ENCODE measurements at regions not wholly inside any gene's neighbourhood (a gene's known extent, or its start where the extent isn't known, plus 50 kb on each side); places are given as distances from the start of the nearest gene placed in this dataset.
"Not testable (repeated sequence)": the region's sequence is repeated elsewhere in the genome, so short reads cannot be mapped to it uniquely, and the experiment has no call there.

DNA sequence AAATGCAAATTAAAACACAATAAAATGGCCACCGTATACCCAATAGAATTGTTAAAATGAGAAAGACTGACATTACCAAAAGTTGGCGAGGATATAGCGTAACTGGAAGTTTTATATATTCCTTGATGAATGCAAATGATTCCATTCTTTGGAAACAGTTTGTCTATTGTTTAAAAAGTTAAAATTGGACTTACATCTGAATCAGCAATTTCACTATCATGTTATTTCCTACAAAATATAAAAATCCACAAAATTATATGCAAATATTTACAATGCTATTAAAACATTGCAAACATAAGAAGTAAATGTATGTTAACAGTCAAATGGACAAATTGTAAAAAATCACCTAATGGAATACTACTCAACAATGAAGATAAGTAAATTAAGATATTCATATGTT, 852.2 kb upstream of the NDST4 start:
- Histone ChIP-seq H3K4me3 (ENCODE audit: low read depth, low read length) (no peak overlapping the region), H3K9me3 (ENCODE audit: control insufficient read depth, insufficient read depth, low read length) (no peaks in the 10 kb centered on the region), H3K27ac (ENCODE audit: low read depth, low read length) (no peak overlapping the region), H3K27me3 (ENCODE audit: control insufficient read depth, insufficient read depth, low read length) (no peaks in the 10 kb centered on the region), H3K4me1 (ENCODE audit: control insufficient read depth, insufficient read depth, low read length) (no peaks in the 10 kb centered on the region), H3K36me3 (ENCODE audit: control insufficient read depth, insufficient read depth, low read length) (no peaks in the 10 kb centered on the region)
- WGBS (ENCODE audit: insufficient coverage) = no CpG with 5 or more reads among the region's 3 CpGs
- no peak for DNase-seq (ENCODE audit: low read depth in 4 of 6, low spot score in 6 of 6)

DNA sequence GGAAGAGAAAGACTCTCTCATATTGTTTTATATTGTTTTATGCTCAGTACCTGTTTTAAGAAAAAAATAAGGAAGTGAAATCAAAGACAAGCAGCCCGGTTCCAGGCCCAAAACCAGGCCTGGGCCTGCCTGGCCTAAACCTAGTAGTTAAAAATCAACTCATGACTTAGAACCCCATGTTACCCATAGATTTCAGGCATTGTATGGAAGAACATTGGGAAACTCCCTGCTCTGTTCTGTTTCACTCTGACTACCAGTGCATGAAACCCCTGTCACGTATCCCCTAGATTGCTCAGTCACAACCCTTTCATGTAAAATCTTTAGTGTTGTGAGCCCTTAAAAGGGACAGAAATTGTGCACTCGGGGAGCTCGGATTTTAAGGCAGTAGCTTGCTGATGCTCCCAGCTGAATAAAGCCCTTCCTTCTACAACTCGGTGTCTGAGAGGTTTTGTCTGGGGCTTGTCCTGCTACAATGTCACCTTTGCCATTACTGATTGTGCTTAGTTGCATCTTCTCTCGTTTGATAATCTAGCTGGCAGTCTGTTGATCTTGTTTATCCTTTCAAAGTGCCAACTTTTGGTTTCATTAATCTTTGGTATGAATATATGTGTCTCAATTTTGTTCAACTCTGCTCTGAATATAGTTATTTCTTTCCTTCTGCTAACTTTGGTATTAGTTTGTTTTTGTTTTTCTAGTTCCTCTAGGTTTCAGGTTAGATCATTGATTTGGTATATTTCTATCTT, 842.8 kb upstream of the NDST4 start:
- H3K4me3 ChIP-seq (ENCODE audit: low read depth, low read length); H3K4me1 ChIP-seq (ENCODE audit: control insufficient read depth, insufficient read depth, low read length); H3K9me3 ChIP-seq (ENCODE audit: control insufficient read depth, insufficient read depth, low read length); DNase-seq (ENCODE audit: low read depth in 4 of 6, low spot score in 6 of 6); H3K36me3 ChIP-seq (ENCODE audit: control insufficient read depth, insufficient read depth, low read length); H3K27me3 ChIP-seq (ENCODE audit: control insufficient read depth, insufficient read depth, low read length); H3K27ac ChIP-seq (ENCODE audit: low read depth, low read length): not testable (repeated sequence)
- no CpG with 5 or more reads among the region's 6 CpGs for WGBS (ENCODE audit: insufficient coverage)

DNA sequence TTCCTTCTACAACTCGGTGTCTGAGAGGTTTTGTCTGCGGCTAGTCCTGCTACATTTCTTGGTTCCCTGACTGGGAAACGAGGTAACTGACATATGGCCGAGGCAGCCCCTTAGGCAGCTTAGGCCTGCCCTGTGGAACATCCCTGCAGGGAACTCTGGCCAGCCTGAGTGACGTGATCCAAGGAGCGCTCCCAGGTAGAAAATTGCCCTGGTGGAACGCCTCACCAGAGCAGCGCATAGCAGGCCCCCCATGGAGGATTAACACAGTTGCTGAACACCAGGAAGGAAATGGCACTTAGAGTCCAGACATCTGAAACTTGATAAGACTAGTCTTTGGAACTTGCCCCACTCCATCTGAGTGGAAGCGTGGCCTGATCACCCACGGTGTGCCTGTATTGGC, 837.4 kb upstream of the NDST4 start:
- no peaks in the 10 kb centered on the region for H3K27me3 ChIP-seq (ENCODE audit: control insufficient read depth, insufficient read depth, low read length)
- H3K27ac ChIP-seq (ENCODE audit: low read depth, low read length) = no peak overlapping the region
- H3K4me3 ChIP-seq (ENCODE audit: low read depth, low read length) = no peak overlapping the region
- no peaks in the 10 kb centered on the region for H3K4me1 ChIP-seq (ENCODE audit: control insufficient read depth, insufficient read depth, low read length)
- no peak for DNase-seq (ENCODE audit: low read depth in 4 of 6, low spot score in 6 of 6)
- H3K36me3 ChIP-seq (ENCODE audit: control insufficient read depth, insufficient read depth, low read length) = no peaks in the 10 kb centered on the region
- 98% methylated on average over 10 of the region's 10 CpGs for WGBS (ENCODE audit: insufficient coverage)
- no peaks in the 10 kb centered on the region for H3K9me3 ChIP-seq (ENCODE audit: control insufficient read depth, insufficient read depth, low read length)

DNA sequence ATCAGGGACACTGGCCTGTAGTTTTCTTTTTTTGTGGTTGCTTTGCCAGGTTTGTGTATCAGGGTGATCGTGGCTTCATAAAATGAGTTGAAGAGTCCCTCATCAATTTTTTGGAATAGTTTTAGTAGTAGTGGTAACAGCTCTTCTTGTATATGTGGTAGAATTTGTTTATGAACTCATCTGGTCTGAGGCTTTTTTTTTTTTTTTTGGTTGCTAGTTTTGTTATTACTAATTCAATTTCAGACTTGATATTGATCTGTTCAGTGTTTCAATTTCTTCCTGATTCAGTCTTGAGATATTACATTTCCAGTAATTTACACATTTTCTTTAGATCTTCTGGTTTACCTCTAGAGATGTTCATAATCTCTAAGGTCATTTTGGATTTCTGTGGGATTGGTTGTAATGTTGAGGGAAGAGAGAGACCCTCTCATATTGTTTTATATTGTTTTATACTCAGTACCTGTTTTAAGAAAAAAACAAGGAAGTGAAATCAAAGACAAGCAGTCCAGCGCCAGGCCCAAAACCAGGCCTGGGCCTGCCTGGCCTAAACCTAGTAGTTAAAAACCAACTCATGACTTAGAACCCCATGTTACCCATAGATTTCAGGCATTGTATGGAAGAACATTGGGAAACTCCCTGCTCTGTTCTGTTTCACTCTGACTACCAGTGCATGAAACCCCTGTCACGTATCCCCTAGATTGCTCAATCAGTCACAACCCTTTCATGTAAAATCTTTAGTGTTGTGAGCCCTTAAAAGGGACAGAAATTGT, 836.7 kb upstream of the NDST4 start:
- not testable (repeated sequence) for H3K27ac ChIP-seq (ENCODE audit: low read depth, low read length); H3K27me3 ChIP-seq (ENCODE audit: control insufficient read depth, insufficient read depth, low read length); H3K36me3 ChIP-seq (ENCODE audit: control insufficient read depth, insufficient read depth, low read length); H3K9me3 ChIP-seq (ENCODE audit: control insufficient read depth, insufficient read depth, low read length); H3K4me3 ChIP-seq (ENCODE audit: low read depth, low read length); H3K4me1 ChIP-seq (ENCODE audit: control insufficient read depth, insufficient read depth, low read length); DNase-seq (ENCODE audit: low read depth in 4 of 6, low spot score in 6 of 6)
- WGBS (ENCODE audit: insufficient coverage) = 88% methylated on average over 1 of the region's 3 CpGs

DNA sequence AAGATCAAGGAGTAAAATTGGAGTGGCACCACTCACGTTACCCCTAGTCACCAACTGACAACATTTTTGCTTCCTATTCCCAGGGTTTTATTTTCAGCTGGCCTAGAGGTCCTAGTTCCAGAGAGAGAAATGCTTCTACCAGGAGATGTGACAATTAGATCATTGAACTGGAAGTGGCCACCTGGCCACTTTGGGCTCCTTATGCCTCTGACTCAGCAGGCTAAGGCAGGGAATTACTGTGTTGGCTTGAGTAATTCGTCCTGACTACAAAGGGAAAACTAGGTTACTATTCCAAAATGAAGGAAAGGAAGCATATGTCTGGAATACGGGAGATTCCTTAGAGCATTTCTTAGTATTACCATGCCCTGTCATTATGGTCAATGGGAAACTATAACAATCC, 831.6 kb upstream of the NDST4 start:
- no peak for DNase-seq (ENCODE audit: low read depth in 4 of 6, low spot score in 6 of 6)
- no peaks in the 10 kb centered on the region for H3K27me3 ChIP-seq (ENCODE audit: control insufficient read depth, insufficient read depth, low read length)
- H3K4me3 ChIP-seq (ENCODE audit: low read depth, low read length) = no peak overlapping the region
- no peaks in the 10 kb centered on the region for H3K36me3 ChIP-seq (ENCODE audit: control insufficient read depth, insufficient read depth, low read length)
- 80% methylated on average over 1 of the region's 3 CpGs for WGBS (ENCODE audit: insufficient coverage)
- no peaks in the 10 kb centered on the region for H3K9me3 ChIP-seq (ENCODE audit: control insufficient read depth, insufficient read depth, low read length)
- H3K4me1 ChIP-seq (ENCODE audit: control insufficient read depth, insufficient read depth, low read length) = no peaks in the 10 kb centered on the region
- H3K27ac ChIP-seq (ENCODE audit: low read depth, low read length) = no peak overlapping the region

DNA sequence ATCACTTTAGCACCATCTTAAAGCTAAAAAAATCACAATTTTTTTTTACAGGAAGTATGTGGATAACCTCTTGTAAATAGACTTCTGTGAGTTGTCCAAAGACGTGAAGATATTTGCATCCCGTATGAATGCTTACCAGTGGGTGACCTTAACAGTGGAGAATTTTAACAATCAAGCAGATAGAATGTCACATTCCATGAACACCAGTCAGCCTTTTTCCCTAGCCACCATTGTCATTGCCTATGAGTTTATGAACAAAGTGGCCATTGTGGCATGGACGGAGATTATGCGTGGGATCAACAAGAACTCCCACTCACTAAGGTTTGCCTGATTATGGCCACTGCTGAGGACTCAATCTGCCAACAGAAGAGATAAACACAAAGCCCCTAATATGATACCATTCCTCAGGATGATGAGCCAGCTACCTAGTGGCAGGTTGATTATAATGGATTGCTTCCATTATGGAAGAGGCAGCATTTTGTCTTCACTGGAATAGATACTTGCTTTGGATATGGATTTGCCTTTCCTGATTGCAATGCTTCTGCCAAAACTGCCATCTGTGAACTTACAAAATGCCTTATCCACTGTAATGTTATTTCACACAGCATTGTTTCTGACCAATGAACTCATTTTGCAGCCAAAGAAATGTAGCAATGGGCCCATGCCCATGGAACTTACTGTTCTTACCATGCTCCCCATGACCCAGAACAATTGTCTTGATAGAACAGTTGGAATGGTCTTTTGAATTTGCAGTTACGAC, 830.9 kb upstream of the NDST4 start:
- Histone ChIP-seq H3K4me3 (ENCODE audit: low read depth, low read length) (no peak overlapping the region), H3K27me3 (ENCODE audit: control insufficient read depth, insufficient read depth, low read length) (no peaks in the 10 kb centered on the region), H3K36me3 (ENCODE audit: control insufficient read depth, insufficient read depth, low read length) (no peaks in the 10 kb centered on the region), H3K27ac (ENCODE audit: low read depth, low read length) (no peak overlapping the region), H3K4me1 (ENCODE audit: control insufficient read depth, insufficient read depth, low read length) (no peaks in the 10 kb centered on the region), H3K9me3 (ENCODE audit: control insufficient read depth, insufficient read depth, low read length) (no peaks in the 10 kb centered on the region)
- 85% methylated on average over 4 of the region's 5 CpGs for WGBS (ENCODE audit: insufficient coverage)
- peak in 1 of 6 donors; percentile 4 for DNase-seq (ENCODE audit: low read depth in 4 of 6, low spot score in 6 of 6)

DNA sequence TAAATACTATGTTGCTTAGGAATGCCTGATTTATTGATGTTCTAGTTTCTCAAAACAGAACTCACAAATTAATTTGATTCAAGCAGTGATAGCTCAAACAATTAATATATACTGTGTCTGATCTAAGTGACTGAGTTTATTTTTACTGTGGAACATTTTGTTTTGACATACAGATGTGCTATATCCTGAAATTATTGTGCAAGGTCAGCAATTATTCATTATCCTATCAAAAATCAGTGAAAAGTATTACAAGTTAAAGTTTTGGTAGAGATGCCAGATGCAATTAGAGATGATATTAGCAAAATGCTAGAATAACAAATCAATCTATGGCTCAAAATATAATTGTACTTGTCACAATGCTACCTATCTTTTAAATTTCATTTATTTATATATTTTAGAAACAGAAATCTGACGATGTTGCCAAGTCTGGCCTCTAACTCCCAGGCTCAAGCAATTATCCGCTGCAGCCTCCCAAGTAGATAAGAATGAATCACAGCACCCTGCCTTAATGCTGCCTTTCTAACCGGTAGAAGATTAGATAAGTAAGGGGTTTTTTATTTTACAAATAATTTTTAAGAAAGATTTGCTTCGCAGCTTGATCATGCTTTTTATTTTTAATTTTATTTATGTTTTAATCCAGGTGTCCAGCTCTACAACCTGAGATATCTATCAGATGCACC, 825.5 kb upstream of the NDST4 start:
- H3K36me3 ChIP-seq (ENCODE audit: control insufficient read depth, insufficient read depth, low read length) = no peaks in the 10 kb centered on the region
- DNase-seq (ENCODE audit: low read depth in 4 of 6, low spot score in 6 of 6) = no peak
- H3K9me3 ChIP-seq (ENCODE audit: control insufficient read depth, insufficient read depth, low read length) = no peaks in the 10 kb centered on the region
- no peaks in the 10 kb centered on the region for H3K4me1 ChIP-seq (ENCODE audit: control insufficient read depth, insufficient read depth, low read length)
- no peak overlapping the region for H3K4me3 ChIP-seq (ENCODE audit: low read depth, low read length)
- H3K27ac ChIP-seq (ENCODE audit: low read depth, low read length) = no peak overlapping the region
- H3K27me3 ChIP-seq (ENCODE audit: control insufficient read depth, insufficient read depth, low read length) = no peaks in the 10 kb centered on the region
- WGBS (ENCODE audit: insufficient coverage) = no CpG with 5 or more reads among the region's 4 CpGs

DNA sequence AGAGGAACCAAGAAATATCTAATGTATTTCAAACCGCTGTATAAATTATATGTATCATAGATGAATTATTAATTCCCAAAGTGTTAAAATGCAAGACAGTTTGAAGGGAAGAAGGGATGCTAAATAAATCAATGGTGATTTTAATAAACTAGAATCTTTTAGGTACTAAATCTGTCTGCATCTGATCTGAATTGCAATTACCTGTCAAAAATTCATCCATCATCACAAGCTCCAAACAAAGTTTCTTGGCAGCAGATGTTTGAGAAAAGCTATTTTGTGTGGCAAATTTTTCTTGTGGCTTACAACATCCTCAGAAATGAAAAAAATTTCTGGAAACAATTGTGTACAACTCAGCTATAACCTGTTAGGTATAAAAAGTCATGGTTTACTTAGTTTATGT, 816.0 kb upstream of the NDST4 start:
- Histone ChIP-seq H3K27ac (ENCODE audit: low read depth, low read length) (no peak overlapping the region), H3K4me1 (ENCODE audit: control insufficient read depth, insufficient read depth, low read length) (no peaks in the 10 kb centered on the region), H3K9me3 (ENCODE audit: control insufficient read depth, insufficient read depth, low read length) (no peaks in the 10 kb centered on the region), H3K27me3 (ENCODE audit: control insufficient read depth, insufficient read depth, low read length) (no peaks in the 10 kb centered on the region), H3K36me3 (ENCODE audit: control insufficient read depth, insufficient read depth, low read length) (no peaks in the 10 kb centered on the region), H3K4me3 (ENCODE audit: low read depth, low read length) (no peak overlapping the region)
- no peak for DNase-seq (ENCODE audit: low read depth in 4 of 6, low spot score in 6 of 6)
- no CpG with 5 or more reads among the region's 1 CpG for WGBS (ENCODE audit: insufficient coverage)

DNA sequence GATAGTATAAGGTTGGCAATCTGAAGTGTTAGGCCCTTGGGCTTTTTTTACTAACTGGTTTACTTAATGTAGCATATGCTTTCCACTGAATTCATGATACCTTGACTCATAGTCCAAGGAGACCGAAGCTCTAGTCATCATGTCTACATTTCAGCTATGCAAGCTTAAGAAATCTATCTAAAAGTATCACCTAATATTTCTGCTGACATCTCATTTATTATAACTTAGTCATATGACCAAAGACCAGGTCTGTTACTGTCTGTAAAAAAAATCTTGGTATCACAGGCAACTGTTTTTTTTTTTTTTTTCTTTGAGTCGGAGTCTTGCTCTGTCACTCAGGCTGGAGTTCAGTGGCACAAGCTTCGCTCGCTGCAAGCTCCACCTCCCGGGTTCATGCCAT, 814.0 kb upstream of the NDST4 start:
- Histone ChIP-seq H3K27ac (ENCODE audit: low read depth, low read length) (no peak overlapping the region), H3K27me3 (ENCODE audit: control insufficient read depth, insufficient read depth, low read length) (no peaks in the 10 kb centered on the region), H3K9me3 (ENCODE audit: control insufficient read depth, insufficient read depth, low read length) (no peaks in the 10 kb centered on the region), H3K4me1 (ENCODE audit: control insufficient read depth, insufficient read depth, low read length) (no peaks in the 10 kb centered on the region), H3K36me3 (ENCODE audit: control insufficient read depth, insufficient read depth, low read length) (no peaks in the 10 kb centered on the region), H3K4me3 (ENCODE audit: low read depth, low read length) (no peak overlapping the region)
- DNase-seq (ENCODE audit: low read depth in 4 of 6, low spot score in 6 of 6) = no peak
- 83% methylated on average over 1 of the region's 5 CpGs for WGBS (ENCODE audit: insufficient coverage)

Data from spinal cord (tissue), 9 donors.